ENCODE measurements at regions not wholly inside any gene's neighbourhood (a gene's known extent, or its start where the extent isn't known, plus 50 kb on each side); places are given as distances from the start of the nearest gene placed in this dataset.

- TF ChIP-seq FUBP1 (CRISPR knock-in tag; IDR thresholded peaks at IDR 0.05; ENCODE audit: borderline replicate concordance) (no peak), POLR2G (IDR thresholded peaks at IDR 0.05; ENCODE audit: low read depth, low read length) (no peak), NR3C1 (CRISPR knock-in tag; IDR thresholded peaks at IDR 0.05) (no peak), RBM39 (IDR thresholded peaks at IDR 0.05; ENCODE audit: low read depth, low read length, poor library complexity, severe bottlenecking) (no peak), ZFP41 (CRISPR knock-in tag; IDR thresholded peaks at IDR 0.05; ENCODE audit: borderline replicate concordance) (no peak), NFIB (CRISPR knock-in tag; IDR thresholded peaks at IDR 0.05; ENCODE audit: borderline replicate concordance) (no peak), ZNF264 (CRISPR knock-in tag; IDR thresholded peaks at IDR 0.05) (peak; percentile 79; the same call in 1 of the 2 replicates), ZBTB21 (CRISPR knock-in tag; IDR thresholded peaks at IDR 0.05) (no peak), GATA4 (IDR thresholded peaks at IDR 0.05; ENCODE audit: borderline replicate concordance, low read depth) (peak; percentile 90; the same call in 1 of the 2 replicates), CHCHD3 (CRISPR knock-in tag; IDR thresholded peaks at IDR 0.05) (no peak), SRY (CRISPR knock-in tag; IDR thresholded peaks at IDR 0.05) (no peak), TARDBP (CRISPR knock-in tag; IDR thresholded peaks at IDR 0.05) (peak; percentile 97), KDM2A (CRISPR knock-in tag; IDR thresholded peaks at IDR 0.05; ENCODE audit: borderline replicate concordance, low read depth) (no peak), HOXA3 (CRISPR knock-in tag; IDR thresholded peaks at IDR 0.05) (no peak), ZNF343 (CRISPR knock-in tag; IDR thresholded peaks at IDR 0.05) (no peak), TP53 (CRISPR knock-in tag; conservative IDR thresholded peaks at IDR 0.05) (0 out of 2 replicates have a peak, but pooled peaks have one; percentile 59), ZNF883 (CRISPR knock-in tag; IDR thresholded peaks at IDR 0.05; ENCODE audit: not compliant biosample characterization) (no peak), FOXM1 (CRISPR knock-in tag; IDR thresholded peaks at IDR 0.05) (no peak), ZUFSP (CRISPR knock-in tag; IDR thresholded peaks at IDR 0.05; ENCODE audit: borderline replicate concordance) (no peak), SP1 (IDR thresholded peaks at IDR 0.05) (no peak), SP1 (CRISPR knock-in tag; IDR thresholded peaks at IDR 0.05) (no peak), ZNF703 (CRISPR knock-in tag; IDR thresholded peaks at IDR 0.05; ENCODE audit: borderline replicate concordance) (peak; percentile 87), CAMTA2 (CRISPR knock-in tag; IDR thresholded peaks at IDR 0.05; ENCODE audit: borderline replicate concordance) (no peak), SP5 (CRISPR knock-in tag; IDR thresholded peaks at IDR 0.05; ENCODE audit: borderline replicate concordance, low read depth) (peak; percentile 70; the same call in 1 of the 2 replicates), NFATC3 (CRISPR knock-in tag; IDR thresholded peaks at IDR 0.05) (no peak)
- TF ChIP-seq, protein P1, sequence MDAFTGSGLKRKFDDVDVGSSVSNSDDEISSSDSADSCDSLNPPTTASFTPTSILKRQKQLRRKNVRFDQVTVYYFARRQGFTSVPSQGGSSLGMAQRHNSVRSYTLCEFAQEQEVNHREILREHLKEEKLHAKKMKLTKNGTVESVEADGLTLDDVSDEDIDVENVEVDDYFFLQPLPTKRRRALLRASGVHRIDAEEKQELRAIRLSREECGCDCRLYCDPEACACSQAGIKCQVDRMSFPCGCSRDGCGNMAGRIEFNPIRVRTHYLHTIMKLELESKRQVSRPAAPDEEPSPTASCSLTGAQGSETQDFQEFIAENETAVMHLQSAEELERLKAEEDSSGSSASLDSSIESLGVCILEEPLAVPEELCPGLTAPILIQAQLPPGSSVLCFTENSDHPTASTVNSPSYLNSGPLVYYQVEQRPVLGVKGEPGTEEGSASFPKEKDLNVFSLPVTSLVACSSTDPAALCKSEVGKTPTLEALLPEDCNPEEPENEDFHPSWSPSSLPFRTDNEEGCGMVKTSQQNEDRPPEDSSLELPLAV (CRISPR knock-in tag; conservative IDR thresholded peaks at IDR 0.05; ENCODE audit: low read depth) = no peak
Observed at GRCh38 chr3:166829896-166830295, 550.2 kb downstream of the ZBBX start (continued).

Measured in HepG2 (cell line).